ENCODE measurements at regions not wholly inside any gene's neighbourhood (a gene's known extent, or its start where the extent isn't known, plus 50 kb on each side); places are given as distances from the start of the nearest gene placed in this dataset.

GRCh38 chr6:40744835-40745234 lies 157.7 kb upstream of the LRFN2 start:
- TF ChIP-seq SIN3A (IDR thresholded peaks at IDR 0.05; ENCODE audit: borderline replicate concordance, insufficient read depth, low read length): no peak
- TF ChIP-seq TAF1 (IDR thresholded peaks at IDR 0.05; ENCODE audit: borderline replicate concordance, insufficient read depth, low read length): no peak
- TF ChIP-seq POLR2AphosphoS5 (IDR thresholded peaks at IDR 0.05; ENCODE audit: low read depth, low read length): no peak
- no peak for TF ChIP-seq REST (IDR thresholded peaks at IDR 0.05; ENCODE audit: insufficient read depth in 1 of 2, low read depth in 2 of 2, low read length in 2 of 2)
- TF ChIP-seq FOXP2 (optimal IDR thresholded peaks at IDR 0.05; ENCODE audit: borderline replicate concordance, extremely low read depth, extremely low read length, insufficient read depth): no peak

Measured in PFSK-1 (cell line).